BJ (cell line): ENCODE measurements at regions not wholly inside any gene's neighbourhood (a gene's known extent, or its start where the extent isn't known, plus 50 kb on each side); places are given as distances from the start of the nearest gene placed in this dataset.
"Not testable (repeated sequence)": the region's sequence is repeated elsewhere in the genome, so short reads cannot be mapped to it uniquely, and the experiment has no call there.

ENCODE experiments used
- CTCF ChIA-PET: fragments of 350-600 bp; formaldehyde crosslinking; extraction: SDS; loops from one replicate; lab custom pipeline; 2021; ENCODE audit warnings: antibody characterized with exemption, inconsistent platforms; lab: Yijun Ruan, JAX
- POLR2A ChIA-PET: fragments of 300-600 bp; sonication (Branson Sonifier 250); formaldehyde crosslinking; extraction: SDS; loops from one replicate; lab custom pipeline; 2021; ENCODE audit warnings: antibody characterized with exemption; lab: Charles Lee
- DNase-seq: peaks from one replicate; pipeline ENCODE4 v3.0.0-alpha.2; 2011; ENCODE audit warnings: low read depth
- H3K27me3 ChIP-seq: 2 replicates; pipeline ENCODE4 v1.6.0; 2011; ENCODE audit warnings: low read length; ENCODE audit not compliant: control insufficient read depth, insufficient read depth
- H3K36me3 ChIP-seq: 2 replicates; pipeline ENCODE4 v1.5.1; 2011; ENCODE audit warnings: low read length; ENCODE audit not compliant: control insufficient read depth, insufficient read depth
- H3K4me3 ChIP-seq: 2 replicates; pipeline ENCODE4 v1.5.1; 2011; ENCODE audit warnings: low read depth, mild to moderate bottlenecking, control low read depth, low read length
- TF ChIP-seq, protein P1 (sequence below): IDR thresholded peaks from 2 replicates; pipeline ENCODE4 v1.5.1; 2011; ENCODE audit warnings: low read depth, mild to moderate bottlenecking, control low read depth, inconsistent platforms, low read length, moderate library complexity; ENCODE audit not compliant: insufficient read depth

DNA sequence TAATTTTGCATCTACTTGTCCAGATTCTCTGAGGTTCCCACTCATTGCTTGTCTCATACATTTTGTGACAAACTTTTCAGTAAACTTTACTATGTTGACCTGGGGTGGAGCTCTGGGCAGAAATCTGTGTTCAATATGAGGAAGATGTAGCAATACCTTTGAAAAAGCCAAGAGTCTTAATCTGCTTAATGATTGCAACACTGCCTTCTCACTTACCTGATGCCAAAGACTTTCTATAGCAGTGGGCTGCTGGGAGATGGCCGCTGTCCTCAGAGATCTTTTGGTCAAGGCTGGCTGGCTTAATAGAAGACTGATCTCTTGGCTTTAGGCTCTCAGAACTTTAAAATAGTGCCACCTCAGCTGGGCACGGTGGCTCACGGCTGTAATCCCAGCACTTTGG lies 70.1 kb upstream of the RBM24 start:
- ChIA-PET CTCF (interaction anchor here (1.5 kb wide), 1 partner anchor 373 kb away, joined by 5 read pairs; no protein-coding TSS in a partner anchor), POLR2A (interaction anchor here (0.6 kb wide), 1 partner anchor 378 kb away, joined by 3 read pairs; no protein-coding TSS in a partner anchor)
- Histone ChIP-seq H3K4me3 (no peak overlapping the region), H3K36me3 (no peaks in the 10 kb centered on the region), H3K27me3 (no peaks in the 10 kb centered on the region)
- TF ChIP-seq, protein P1, sequence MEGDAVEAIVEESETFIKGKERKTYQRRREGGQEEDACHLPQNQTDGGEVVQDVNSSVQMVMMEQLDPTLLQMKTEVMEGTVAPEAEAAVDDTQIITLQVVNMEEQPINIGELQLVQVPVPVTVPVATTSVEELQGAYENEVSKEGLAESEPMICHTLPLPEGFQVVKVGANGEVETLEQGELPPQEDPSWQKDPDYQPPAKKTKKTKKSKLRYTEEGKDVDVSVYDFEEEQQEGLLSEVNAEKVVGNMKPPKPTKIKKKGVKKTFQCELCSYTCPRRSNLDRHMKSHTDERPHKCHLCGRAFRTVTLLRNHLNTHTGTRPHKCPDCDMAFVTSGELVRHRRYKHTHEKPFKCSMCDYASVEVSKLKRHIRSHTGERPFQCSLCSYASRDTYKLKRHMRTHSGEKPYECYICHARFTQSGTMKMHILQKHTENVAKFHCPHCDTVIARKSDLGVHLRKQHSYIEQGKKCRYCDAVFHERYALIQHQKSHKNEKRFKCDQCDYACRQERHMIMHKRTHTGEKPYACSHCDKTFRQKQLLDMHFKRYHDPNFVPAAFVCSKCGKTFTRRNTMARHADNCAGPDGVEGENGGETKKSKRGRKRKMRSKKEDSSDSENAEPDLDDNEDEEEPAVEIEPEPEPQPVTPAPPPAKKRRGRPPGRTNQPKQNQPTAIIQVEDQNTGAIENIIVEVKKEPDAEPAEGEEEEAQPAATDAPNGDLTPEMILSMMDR, result no peak
- DNase-seq, result no peak

DNA sequence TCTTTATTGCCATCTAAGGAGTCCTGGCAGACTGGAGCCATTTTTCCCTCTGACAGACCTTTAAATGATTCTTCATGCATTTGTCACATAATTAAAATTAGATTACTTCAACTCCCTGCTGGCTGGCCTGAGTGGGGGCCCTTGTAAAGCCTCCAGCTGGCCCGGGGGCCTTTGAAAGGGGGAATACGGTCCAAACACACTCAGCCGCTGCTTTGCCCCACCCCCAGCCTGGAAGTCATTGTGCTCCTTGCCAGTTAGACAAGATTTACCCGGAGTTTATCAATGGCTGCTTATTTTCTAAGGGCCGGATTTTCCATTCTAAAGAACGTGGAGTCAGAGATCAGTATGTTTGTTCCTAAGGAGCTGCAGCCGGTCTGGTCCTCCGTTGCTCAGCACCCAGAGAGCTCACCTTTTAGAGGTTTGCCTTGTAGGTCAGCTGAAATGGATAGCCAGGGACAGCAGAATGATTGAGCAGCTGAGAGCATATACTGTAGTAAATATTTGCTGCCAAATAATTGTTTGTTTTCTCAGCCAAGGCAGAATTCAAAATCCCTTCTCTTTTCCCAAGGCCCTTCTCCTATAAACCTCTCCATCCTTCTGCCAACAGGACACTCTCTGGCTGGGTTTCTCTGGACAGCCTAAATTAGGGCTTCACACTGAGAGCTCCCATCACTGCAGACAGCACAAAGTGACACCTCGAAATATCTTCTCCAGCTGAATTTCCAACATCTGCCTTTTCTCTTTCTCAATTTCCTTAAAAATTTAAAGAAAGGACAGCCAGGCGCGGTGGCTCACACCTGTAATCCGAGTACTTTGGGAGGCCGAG lies 68.4 kb upstream of the RBM24 start:
- Histone ChIP-seq H3K4me3 (no peak overlapping the region), H3K27me3 (no peaks in the 10 kb centered on the region), H3K36me3 (no peaks in the 10 kb centered on the region)
- DNase-seq, result no peak
- TF ChIP-seq, protein P1, result no peak
- ChIA-PET CTCF (interaction anchor here (1.1 to 1.4 kb wide), 3 partner anchors 12 to 64 kb away, joined by 3 read pairs; no protein-coding TSS in a partner anchor), POLR2A (interaction anchor here (0.6 kb wide), 1 partner anchor 25 kb away, joined by 3 read pairs; no protein-coding TSS in a partner anchor)

DNA sequence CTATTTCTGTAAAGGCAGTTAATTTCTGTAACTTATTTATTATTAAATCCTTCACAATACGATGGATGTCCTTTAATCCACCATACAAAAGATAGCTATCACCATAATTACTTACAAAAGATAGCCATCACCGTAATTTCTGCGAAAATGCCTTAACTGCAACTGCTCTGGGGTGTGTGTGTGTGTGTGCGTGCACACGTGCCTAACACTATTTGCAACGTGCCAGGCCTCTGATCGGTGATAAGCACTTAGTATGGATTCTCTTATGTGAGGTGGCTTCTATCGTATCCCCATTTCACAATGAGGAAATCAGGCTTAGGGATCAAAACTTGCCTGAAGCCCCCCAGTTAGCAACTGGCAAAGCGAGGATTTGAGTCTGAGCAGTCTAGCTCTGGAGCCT lies 67.1 kb upstream of the RBM24 start:
- no peaks in the 10 kb centered on the region; the same call in 1 of the 2 replicates for H3K27me3 ChIP-seq
- TF ChIP-seq, protein P1, result no peak
- no peak for DNase-seq
- H3K36me3 ChIP-seq, result no peaks in the 10 kb centered on the region
- ChIA-PET CTCF (interaction anchor here (0.6 to 1.1 kb wide), 3 partner anchors 47 to 590 kb away, joined by 3 to 4 read pairs (median 3); no protein-coding TSS in a partner anchor), POLR2A (no interaction called here)
- H3K4me3 ChIP-seq, result no peak overlapping the region

DNA sequence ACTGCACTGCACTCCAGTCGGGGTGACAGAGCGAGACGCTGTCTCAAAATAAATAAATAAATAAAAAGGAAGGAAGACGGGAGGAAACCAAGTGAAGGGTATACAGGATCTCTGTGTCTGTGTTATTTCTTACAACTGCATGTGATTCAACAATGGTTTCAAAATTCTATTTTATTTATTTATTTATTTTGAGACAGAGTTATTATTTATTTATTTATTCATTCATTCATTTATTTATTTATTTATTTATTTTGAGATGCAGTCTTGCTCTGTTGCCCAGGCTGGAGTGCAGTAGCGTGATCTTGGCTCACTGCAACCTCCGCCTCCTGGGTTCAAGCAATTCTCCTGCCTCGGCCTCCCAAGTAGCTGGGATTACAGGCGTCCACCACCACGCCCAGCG lies 64.2 kb upstream of the RBM24 start:
- CTCF ChIA-PET, POLR2A ChIA-PET, DNase-seq: not testable (repeated sequence)

DNA sequence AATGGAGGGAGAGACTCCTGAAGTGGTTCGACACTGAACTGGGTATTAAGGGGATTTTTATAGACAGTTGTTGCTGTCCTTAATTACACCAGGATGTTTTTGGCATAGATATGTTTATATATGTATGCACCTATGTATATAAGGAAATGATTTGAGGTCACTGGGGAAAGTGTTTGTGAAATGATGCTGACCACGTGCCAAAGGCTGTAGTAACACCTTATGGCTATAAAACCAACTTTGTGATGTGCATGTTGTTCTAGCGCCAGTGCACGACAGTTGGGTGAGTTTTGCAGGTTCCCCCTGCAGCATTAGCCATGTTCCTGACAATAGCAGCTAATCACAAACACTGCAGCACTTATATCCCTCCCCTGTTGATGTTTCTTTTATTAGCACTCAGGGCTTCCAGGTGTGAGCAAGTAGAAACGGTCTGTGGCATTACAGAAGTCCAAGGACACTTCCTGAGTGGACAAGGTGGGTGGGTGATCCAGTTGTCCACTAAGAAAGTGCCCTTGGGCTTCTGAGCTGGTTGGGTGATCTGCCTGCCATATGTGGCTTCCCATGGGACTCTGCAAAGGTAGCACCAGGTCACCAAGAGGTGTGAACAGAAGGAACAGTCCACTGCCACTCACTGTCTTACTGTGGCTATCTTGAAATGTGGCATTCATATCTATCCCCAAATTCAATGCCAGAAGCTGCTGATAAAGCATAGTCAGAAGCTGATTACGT lies 63.0 kb upstream of the RBM24 start:
- Histone ChIP-seq H3K27me3 (no peaks in the 10 kb centered on the region; the same call in 1 of the 2 replicates), H3K36me3 (no peaks in the 10 kb centered on the region), H3K4me3 (no peak overlapping the region)
- TF ChIP-seq, protein P1, result no peak
- ChIA-PET CTCF (no interaction called here), POLR2A (no interaction called here)
- DNase-seq, result no peak

More for the DNA sequence above, 64.2 kb upstream of the RBM24 start:
- not testable (repeated sequence) for H3K27me3 ChIP-seq, H3K4me3 ChIP-seq, H3K36me3 ChIP-seq
